Activated CD8-positive, alpha-beta memory T cell treated with anti-CD3 and anti-CD28 coated beads for 4 hours (primary cell): ENCODE measurements at regions not wholly inside any gene's neighbourhood (a gene's known extent, or its start where the extent isn't known, plus 50 kb on each side); places are given as distances from the start of the nearest gene placed in this dataset.

Experiments used
- DNase-seq, 2 donors: peaks; one replicate each; pipeline ENCODE4 v3.0.0-alpha.2; 2020; ENCODE audit warnings: low read depth in 2 of 2

GRCh38 chr12:68449196-68449595 lies 117.0 kb upstream of the MDM1 start:
- DNase-seq = no peak

GRCh38 chr12:68450947-68451260 lies 118.7 kb upstream of the MDM1 start:
- no peak for DNase-seq

- DNase-seq = peak in 1 of 2 donors; percentile 6
Observed at GRCh38 chr12:68451261-68452077, 119.3 kb upstream of the MDM1 start.

- no peak for DNase-seq
Observed at GRCh38 chr12:68452078-68452715, 120.0 kb upstream of the MDM1 start.

- DNase-seq = no peak
Observed at GRCh38 chr12:68453278-68453677, 121.1 kb upstream of the MDM1 start.

- DNase-seq = no peak
Observed at GRCh38 chr12:68453876-68454275, 121.7 kb upstream of the MDM1 start.

GRCh38 chr12:68454892-68455291 lies 122.7 kb upstream of the MDM1 start:
- DNase-seq = no peak

- no peak for DNase-seq
Observed at GRCh38 chr12:68455691-68456345, 123.7 kb upstream of the MDM1 start.

GRCh38 chr12:68458866-68459265 lies 126.7 kb upstream of the MDM1 start:
- DNase-seq = no peak

- DNase-seq = no peak
Observed at GRCh38 chr12:68460236-68460635, 128.1 kb upstream of the MDM1 start.

GRCh38 chr12:68461645-68462044 lies 129.5 kb upstream of the MDM1 start:
- no peak for DNase-seq

- DNase-seq = no peak
Observed at GRCh38 chr12:68462803-68463202, 130.6 kb upstream of the MDM1 start.

GRCh38 chr12:68465227-68465626 lies 133.1 kb upstream of the MDM1 start:
- no peak for DNase-seq

GRCh38 chr12:68467514-68467913 lies 135.4 kb upstream of the MDM1 start:
- DNase-seq = no peak

GRCh38 chr12:68468036-68468435 lies 135.9 kb upstream of the MDM1 start:
- DNase-seq = no peak

- no peak for DNase-seq
Observed at GRCh38 chr12:68469113-68469512, 137.0 kb upstream of the MDM1 start.

GRCh38 chr12:68470664-68471328 lies 138.6 kb upstream of the MDM1 start:
- DNase-seq = no peak

- DNase-seq = no peak
Observed at GRCh38 chr12:68474467-68475204, 136.1 kb upstream of the RAP1B start.

- no peak for DNase-seq
Observed at GRCh38 chr12:68476794-68477193, 133.9 kb upstream of the RAP1B start.

GRCh38 chr12:68477261-68477772 lies 133.4 kb upstream of the RAP1B start:
- no peak for DNase-seq

- DNase-seq = no peak
Observed at GRCh38 chr12:68477906-68478305, 132.8 kb upstream of the RAP1B start.
